HG02981 (cell line): ENCODE measurements at regions not wholly inside any gene's neighbourhood (a gene's known extent, or its start where the extent isn't known, plus 50 kb on each side); places are given as distances from the start of the nearest gene placed in this dataset.
"Not testable (repeated sequence)": the region's sequence is repeated elsewhere in the genome, so short reads cannot be mapped to it uniquely, and the experiment has no call there.

ENCODE experiments used
- ATAC-seq: cut with Tn5 transposase; IDR thresholded peaks from one replicate; pipeline ENCODE4 v1.9.1; 2021; ENCODE audit warnings: mild to moderate bottlenecking, moderate library complexity; ENCODE audit not compliant: unreplicated experiment

DNA sequence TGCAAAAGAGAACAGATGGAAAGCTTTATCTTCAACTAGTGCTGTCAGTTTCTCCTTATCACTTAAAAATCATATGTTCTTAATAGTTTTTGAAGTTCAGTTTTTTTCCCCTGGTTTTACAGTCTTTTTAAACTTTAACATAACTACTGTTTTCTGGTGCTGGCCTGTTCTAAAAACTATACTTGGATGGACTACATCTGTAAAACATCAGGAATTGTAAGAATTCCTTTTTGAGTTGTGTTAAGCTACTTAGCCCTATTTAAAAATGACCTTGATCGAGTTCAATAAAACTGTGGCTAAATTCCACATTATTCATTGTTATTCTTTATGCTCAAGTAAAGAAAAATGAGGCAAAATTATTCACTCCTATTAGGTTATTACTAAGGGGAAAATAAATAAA is 397.7 kb downstream of the NUP35 start:
- ATAC-seq: no peak

DNA sequence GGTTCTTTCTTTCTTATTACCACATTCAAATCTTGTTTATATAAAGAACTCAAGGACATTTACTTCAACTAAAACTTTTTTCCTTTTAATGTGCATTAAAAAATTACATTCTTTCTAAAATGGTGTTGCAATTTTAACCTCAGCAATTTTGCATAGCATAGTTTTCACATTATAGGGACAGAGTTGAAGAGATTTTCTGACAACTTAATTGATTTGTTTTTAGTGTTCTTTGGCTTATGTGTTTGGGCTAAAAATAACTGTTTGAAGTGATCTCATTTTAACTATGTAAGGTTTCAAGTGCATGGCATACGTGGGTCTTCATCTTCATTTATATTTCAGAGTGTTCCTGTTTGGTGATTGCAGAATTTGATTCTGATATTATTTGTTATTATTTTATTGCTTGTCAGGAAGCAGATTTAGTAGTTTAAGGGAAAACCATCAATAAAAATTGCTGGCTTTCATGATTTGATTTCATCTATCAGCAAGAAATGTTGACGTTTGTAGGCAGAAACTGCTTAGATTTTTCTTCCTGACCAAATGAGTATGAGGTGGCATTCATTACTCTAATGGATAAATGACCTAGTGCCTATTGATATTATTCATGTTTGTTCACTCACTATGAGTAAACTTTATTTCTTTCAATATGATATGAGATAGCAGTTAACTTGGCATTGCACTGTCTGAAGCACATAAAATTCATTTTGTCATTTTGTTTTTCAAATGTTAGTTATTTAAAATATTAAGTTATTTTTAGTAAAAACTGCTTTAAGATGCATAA is 398.4 kb downstream of the NUP35 start:
- no peak for ATAC-seq

DNA sequence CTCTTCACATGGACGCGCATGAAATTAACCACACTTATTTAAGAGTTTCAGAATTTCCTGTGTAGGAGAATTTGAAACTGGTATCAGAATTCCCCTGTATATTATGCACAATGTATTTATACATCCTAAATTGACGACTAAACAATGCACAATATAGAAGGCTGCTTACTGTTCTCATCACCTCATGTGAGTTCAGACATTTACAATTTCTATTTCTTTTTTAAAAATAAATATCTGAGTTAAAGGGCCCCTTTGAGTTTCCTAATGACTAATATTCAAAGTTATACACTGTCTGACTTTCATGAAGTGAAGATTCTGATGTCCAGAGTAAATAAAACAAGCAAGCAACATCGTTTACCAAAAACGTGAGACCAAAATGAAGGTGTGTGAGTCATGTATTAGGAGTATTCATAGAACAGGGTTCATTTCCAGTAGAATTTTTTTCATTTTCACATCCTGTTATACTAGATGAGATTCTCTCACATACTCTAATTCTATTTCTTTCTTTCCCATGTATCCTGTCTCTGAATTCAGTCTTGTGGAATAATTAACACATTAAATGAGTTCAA is 406.2 kb downstream of the NUP35 start:
- ATAC-seq: no peak

DNA sequence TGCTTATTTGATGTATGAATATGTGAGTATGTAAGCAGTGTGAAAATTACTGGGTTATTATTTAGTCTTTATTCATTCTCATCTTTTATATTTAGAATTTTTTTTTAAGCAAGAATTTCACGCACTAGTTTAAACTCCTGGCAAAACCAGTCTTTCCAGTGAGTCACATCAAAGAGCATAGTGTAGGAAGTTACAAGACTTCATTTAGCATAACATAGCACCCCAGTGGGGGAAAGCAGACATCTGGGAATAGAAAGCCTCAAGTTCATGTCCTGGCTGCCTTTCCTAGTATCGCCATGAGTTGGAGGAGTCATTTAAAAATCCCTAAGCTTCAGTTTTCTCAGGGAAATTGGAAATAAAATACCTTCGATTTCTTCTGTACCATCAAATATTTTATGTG is 408.3 kb downstream of the NUP35 start:
- no peak for ATAC-seq

DNA sequence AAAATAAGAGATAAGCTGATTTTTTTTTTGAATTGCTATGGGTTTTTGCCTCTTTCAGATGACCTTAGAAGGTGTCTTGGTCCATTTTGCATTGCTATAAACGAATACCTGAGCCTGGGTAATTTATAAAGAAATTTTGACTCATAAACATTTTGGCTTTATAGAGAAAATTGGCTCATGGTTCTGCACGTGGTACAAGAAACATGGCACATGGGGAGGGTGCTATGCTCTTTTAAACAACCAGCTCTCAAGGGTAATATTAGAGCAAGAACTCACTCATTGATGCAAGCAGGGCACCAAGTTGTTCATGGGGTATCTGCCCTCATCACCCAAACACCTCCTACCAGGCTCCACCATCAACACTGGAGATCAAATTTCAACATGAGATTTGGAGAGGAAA is 408.8 kb downstream of the NUP35 start:
- no peak for ATAC-seq

DNA sequence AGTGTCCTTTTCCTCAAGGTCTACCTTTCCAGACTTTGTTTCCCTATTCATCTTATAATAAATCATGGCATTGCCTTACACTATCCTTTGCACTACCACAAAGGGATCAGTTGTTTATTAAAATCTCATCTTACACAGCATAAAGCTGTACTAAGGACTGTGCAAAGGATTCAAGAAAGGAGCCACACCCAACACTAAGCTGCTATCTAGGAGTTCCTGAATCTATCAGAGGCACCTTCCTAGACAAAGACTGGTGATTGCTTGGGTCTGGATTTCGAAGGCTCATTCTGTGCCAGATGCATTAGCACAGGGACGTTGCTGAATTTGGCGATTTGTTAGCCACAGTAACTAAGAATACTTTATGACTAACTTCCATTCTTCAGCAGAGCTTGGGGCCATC is 412.0 kb downstream of the NUP35 start:
- ATAC-seq: no peak

DNA sequence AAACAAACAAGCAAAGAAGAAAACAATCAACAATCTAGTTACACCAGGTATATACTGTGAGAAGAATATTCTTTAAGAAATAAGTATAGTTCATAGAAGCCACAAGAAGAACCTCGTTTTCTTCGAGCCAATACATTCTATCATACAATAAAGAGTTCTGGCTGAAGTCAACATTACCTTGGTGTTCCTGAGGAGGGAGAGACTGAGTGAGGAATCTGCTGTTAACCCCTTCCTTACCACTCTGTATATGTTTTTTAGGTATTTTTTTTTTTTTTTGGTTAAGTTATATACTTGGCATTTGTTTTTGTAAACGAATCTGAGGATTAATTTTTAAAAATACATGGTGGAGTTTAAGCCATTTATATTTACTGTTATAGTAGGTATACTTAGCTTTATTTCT is 412.5 kb downstream of the NUP35 start:
- no peak for ATAC-seq

DNA sequence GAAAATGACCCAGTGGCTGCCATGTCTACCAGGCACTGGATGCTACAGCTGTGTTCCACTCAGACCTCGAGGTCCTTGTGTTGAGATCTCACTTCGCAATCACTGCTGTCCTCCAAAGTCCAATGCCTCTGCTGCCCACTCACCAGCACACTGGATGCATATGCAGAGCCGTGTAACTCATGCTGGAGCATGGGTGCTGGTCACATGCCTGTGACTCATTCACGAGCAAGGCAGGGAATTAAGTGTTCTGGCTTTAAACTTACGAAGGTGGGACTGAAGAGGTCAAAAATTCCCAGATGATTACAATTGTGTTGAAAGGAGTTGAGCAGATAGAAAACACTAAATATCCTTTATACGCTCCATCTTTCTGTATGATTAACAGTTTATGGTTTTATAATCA is 417.5 kb downstream of the NUP35 start:
- no peak for ATAC-seq

DNA sequence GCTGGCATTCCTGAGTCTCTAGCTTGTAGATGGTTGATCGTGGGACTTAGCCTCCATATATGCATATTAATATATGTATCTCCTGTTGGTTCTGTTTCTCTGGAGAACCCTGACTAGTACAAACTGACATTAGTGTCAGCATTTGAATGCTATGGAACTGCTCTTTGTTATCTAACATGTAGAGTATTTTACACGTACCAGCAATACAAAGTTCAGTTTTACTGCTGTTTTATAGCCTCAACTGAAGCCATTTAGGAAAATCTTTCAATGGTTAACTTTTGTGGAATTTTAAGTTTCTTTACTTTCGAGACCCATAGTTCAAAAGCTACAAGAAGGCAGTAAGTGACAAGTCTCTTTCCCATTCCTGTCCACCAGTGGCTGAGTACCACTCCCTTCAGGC is 418.4 kb downstream of the NUP35 start:
- ATAC-seq: no peak

DNA sequence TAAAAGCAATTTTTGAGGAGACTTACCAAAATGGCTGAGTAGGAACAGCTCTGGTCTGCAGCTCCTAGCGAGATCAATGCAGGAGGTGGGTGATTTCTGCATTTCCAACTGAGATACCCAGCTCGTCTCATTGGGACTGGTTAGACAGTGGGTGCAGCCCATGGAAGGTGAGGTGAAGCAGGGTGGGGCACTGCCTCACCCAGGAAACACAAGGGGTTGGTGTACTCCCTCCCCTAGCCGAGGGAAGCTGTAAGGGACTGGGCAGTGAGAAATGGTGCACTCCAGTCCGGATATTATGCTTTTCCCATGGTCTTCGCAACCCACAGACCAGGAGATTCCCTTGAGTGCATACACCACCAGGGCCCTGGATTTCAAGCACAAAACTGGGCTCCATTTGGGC is 419.0 kb downstream of the NUP35 start:
- no peak for ATAC-seq

DNA sequence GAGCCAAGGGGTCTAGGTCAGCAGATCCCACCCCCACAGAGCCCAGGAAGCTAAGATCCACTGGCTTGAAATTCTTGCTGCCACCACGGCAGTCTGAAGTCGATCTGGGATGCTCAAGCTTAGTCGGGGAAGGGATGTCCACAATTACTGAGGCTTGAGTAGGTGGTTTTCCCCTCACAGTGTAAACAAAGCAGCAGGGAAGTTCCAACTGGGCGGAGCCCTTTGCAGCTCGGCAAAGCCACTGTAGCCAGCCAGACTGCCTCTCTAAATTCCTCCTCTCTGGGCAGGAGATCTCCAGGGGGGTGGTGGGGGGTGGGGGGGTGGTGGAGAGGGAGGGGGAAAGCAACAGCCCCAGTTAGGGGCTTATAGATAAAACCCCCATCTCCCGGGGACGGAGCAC is 419.5 kb downstream of the NUP35 start:
- peak; percentile 54 for ATAC-seq

DNA sequence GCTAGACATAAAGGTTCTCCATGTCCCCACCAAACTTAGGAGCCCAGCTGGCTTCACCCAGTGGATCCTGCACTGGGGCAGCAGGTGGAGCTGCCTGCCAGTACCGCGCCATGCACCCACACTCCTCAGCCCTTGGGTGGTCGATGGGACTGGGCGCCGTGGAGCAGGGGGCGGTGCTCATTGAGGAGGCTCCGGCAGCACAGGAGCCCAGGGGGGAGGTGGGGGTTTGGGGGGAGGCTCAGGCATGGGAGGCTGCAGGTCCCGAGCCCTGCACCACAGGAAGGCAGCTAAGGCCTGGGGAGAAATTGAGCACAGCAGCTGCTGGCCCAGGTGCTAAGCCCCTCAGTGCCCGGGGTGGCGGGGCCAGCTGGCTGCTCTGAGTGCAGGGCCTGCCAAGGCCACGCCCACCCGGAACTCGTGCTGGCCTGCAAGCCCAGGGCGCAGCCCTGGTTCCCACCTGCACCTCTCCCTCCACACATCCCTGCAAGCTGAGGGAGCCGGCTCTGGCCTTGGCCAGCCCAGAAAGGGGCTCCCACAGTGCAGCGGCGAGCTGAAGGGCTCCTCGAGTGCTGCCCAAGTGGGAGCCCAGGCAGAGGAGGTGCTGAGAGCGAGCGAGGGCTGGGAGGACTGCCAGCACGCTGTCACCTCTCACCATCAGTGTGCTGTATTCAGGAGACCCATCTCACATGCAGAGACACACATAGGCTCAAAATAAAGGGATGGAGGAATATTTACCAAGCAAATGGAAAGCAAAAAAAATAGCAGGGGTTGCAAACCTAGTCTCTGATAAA is 422.5 kb downstream of the NUP35 start:
- not testable (repeated sequence) for ATAC-seq

DNA sequence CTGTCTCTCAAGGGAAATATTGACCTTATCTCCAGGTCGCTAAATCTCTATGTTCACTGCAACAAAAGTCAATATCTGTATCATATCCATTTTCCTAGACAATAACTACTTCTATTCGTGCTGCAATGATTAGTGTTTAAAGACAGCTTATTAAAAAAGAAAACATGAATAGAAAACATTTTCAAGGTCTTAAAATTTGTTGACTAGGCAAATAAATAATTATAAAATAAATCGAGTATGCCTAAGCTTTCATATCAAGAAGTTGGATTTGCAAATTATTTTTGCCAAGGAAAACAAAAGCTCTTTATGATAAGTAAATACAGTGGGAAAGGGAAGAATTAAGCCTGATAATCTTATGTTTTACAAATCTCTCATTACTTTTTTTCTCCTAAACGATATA is 428.5 kb downstream of the NUP35 start:
- no peak for ATAC-seq

DNA sequence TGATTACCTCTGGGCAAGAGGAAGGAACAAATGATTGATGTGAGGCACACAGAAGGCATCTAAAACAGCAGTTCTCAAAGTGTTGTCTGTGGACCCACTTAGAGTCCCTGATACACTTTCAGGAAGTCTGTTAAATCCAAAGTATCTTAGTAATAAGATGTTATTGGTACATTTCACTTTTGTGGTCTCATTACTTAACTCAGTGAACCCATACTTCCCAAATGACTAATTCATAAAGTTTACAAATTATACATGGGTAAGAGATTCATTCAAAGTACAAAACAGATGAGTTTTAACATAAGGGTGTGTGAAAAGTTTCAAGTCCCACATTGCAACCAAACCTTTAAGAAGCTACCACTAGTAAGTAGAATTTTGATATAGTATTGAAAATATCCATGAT is 440.5 kb downstream of the NUP35 start:
- ATAC-seq: no peak

DNA sequence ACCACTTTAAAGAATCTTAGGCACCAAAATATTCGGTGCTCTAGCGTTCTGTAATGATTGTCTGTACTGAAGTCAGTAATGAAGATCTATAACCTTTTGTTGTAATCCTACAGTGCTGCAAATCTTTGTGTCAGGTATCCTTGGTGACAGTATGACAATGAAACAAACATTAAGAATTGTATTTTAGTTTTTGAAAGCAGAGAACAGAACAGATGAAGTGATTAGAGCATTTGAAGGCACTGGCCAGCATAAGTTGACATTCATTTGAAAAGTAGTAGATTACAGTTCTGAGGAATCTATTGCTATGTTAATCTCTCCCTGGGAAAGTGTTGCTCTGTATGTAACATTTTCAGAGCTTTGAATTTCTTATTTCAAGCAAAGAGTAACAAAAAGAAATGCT is 451.2 kb downstream of the NUP35 start:
- no peak for ATAC-seq

DNA sequence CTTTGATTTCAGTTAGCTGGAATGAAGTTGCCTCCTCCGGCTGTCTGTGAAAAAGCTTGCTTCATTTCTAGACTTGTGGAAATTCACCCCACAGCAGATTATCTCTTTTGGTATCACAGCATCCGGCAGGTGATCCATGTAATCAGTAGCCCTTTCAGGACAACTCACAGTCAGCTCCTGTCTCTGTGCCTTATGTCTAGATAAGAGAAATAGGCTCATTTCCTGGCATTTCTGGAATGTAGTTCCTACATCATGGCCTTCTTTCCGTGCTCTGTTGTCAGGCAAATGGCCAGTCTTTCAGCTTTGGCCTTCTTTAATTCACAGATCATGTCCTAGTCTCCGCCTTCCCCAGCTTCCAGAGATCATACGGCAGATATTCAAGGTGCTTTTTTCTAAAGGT is 455.4 kb downstream of the NUP35 start:
- no peak for ATAC-seq

DNA sequence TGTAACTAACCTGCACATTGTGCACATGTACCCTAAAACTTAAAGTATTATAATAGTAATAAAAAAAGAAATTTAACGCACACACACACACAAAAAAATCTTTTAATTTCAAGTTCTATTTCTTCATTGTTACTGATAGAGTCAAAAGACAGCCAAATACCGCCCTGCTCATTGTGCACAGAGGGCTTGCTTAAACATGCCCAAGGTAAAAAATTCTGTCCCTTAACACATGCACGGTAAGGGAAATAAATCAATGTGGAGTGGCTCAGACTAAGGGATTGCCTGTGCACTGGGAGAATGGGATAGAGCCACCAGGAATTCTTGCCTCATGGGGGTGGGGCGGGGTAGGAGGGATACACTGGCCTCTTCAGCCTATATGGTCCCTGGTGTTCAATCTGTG is 468.0 kb downstream of the NUP35 start:
- no peak for ATAC-seq

DNA sequence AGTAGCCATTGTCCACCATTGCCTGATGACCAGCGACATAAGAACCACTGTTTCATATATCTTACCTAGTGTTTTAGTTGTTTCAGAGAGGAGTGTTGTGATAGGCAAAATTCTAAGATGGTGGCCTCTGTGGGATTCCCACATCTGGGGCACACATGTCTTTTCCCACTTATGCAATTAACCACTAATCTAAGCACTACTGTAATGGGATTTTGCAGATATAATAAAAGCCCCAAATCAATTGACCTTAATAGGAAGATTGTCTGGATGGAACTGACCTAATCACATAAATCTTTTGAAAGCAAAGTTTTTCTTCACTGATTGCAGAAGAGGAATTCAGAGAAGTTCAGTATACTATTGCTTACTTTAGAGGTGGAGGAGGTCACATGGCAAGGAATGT is 469.9 kb downstream of the NUP35 start:
- ATAC-seq: no peak

DNA sequence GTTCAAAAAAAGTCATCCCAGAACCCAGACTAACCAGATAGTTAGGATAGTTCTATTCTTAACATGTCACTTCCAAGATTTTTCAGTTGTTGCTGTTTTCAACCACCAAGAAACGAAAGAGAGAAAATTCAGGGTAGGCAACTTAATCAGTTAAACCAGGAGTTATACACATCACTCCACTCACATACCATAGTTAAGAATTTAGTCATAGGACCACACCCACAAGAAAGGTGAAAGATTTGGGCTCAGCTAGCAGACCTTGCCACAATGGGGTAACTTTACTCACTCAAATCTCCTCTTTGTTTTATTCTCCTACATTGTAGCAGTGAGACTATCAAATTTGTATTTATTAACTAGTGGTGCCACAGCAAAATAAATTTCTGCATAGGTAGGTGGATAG is 473.6 kb downstream of the NUP35 start:
- no peak for ATAC-seq

DNA sequence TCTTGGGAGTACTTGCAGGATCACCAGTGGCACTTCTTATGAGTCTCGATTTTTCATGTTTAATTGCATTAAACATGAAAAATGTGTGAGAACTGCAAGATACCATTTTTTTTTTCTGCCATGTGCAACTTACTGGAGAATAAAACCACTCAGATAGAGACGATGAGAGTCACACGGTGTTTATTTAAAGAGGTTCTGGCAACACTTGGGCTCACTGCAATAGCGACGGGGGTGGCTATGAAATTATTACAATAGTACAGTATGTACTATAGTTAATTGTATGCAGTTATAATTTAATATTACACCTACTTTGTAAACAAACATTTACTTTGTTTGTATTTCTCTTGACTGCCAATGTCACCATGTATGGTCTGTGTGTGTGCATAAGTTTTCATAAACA is 479.8 kb downstream of the NUP35 start:
- no peak for ATAC-seq

DNA sequence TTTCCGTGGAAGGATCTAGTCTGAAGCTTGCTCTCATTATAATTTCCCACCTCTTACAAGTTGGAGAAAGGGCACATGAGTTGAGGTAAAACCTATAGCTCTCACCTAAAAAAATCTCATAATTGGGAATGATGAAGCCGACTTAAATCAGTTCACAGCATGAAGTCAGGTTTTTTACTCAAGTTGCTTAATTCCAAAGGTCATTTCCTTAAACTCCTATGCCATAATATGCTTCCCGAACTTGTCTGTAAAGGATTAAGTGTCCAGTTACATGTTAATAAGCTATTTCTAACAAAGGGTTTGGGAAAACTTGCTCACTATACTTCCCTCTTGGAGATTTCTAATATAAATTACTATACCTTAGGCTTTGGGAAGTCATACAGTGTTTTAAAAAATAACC is 481.2 kb downstream of the NUP35 start:
- ATAC-seq: no peak

DNA sequence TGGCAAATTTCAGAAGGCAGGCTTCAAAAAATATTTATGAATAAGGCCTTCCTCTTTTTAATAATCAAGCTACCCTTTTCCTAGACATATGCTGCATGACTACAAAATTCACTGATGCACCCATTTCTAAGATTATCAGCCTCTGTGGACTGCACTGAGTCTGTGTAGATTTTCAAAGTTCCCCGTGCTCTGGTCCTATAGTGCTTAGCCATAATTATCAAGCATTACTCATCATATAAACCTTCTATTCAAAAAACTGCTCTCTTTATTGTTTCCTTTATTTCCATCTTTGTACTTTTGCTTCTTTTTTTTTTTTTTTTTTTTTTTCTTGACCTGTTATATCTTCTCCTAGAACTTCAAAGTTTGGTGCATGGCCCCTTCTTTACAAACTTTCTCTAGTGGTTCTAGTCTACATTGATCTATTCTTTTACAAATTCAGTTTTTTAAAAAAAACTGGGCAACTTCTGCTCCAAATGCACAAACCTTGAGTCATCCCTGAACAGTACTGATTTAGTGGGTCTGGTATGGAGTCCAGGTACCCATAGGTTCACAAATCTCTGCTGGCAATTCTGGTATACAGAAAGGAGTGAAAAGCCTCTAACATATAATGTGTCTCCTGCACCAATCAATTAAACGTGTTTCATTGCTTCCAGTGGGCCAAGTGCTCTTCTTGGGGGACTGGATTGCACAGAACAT is 481.9 kb downstream of the NUP35 start:
- no peak for ATAC-seq
